Kidney (tissue), 13 donors: ENCODE measurements at regions not wholly inside any gene's neighbourhood (a gene's known extent, or its start where the extent isn't known, plus 50 kb on each side); places are given as distances from the start of the nearest gene placed in this dataset.

Experiments used
- DNase-seq, 5 donors: peaks; one replicate each; pipeline ENCODE4 v3.0.0-alpha.2; 2013 to 2020
- FAIRE-seq: peaks from 2 replicates; lab custom pipeline; 2012; peaks lifted over from hg19 to GRCh38; lab: Jason Lieb, UNC
- H3K27ac ChIP-seq, 2 donors: one replicate each; pipeline ENCODE4 v1.7.0; 2013; ENCODE audit warnings: low read depth in 2 of 2, low read length in 2 of 2, inconsistent platforms in 1 of 2
- H3K27me3 ChIP-seq: one replicate; pipeline ENCODE4 v1.7.1; 2013; ENCODE audit warnings: low read length, inconsistent platforms; ENCODE audit not compliant: control insufficient read depth, insufficient read depth
- H3K36me3 ChIP-seq, 3 donors: one replicate each; pipeline versions ENCODE4 v1.7.0 to v1.7.1; 2013; ENCODE audit warnings: low read length in 3 of 3, control low read depth in 1 of 3, inconsistent platforms in 1 of 3; ENCODE audit not compliant: insufficient read depth in 3 of 3, control insufficient read depth in 2 of 3
- H3K4me1 ChIP-seq, 3 donors: one replicate each; pipeline versions ENCODE4 v1.7.0 to v1.7.1; 2013; ENCODE audit warnings: low read length in 3 of 3, inconsistent platforms in 1 of 3, low read depth in 1 of 3; ENCODE audit not compliant: control insufficient read depth in 2 of 3, insufficient read depth in 2 of 3
- H3K4me3 ChIP-seq, 3 donors: one replicate each; pipeline versions ENCODE4 v1.7.0 to v1.8.1; 2013; ENCODE audit warnings: low read length in 3 of 3, control low read depth in 1 of 3, inconsistent platforms in 1 of 3
- H3K9ac ChIP-seq, 3 donors: one replicate each; pipeline versions ENCODE4 v1.7.0 to v1.7.1; 2013; ENCODE audit warnings: low read length in 3 of 3, control low read depth in 1 of 3, inconsistent platforms in 1 of 3
- H3K9me3 ChIP-seq, 3 donors: one replicate each; pipeline versions ENCODE4 v1.7.0 to v1.7.1; 2013; ENCODE audit warnings: low read length in 3 of 3, control low read depth in 1 of 3, inconsistent platforms in 1 of 3; ENCODE audit not compliant: control insufficient read depth in 2 of 3, insufficient read depth in 1 of 3
- intact Hi-C: fragments of 100-400 bp; cut with DNase I; formaldehyde crosslinking; loops from one replicate; pipeline ENCODE4 v1.11.1; 2022
- TF ChIP-seq, protein P1 (sequence below): IDR thresholded peaks from 3 replicates; pipeline ENCODE4 v1.5.1; 2012; ENCODE audit warnings: mild to moderate bottlenecking, moderate library complexity, borderline replicate concordance; ENCODE audit not compliant: insufficient read depth; ENCODE audit errors: extremely low read depth
- donor health status: control.
- donor health status: control.
- donor health status: control.
- donor health status: control.
- donor health status: control.
- donor health status: DM: yes; HTN: yes; CAD: no.
- donor health status: Normal renal cell carcinoma (clear cell type).

DNA sequence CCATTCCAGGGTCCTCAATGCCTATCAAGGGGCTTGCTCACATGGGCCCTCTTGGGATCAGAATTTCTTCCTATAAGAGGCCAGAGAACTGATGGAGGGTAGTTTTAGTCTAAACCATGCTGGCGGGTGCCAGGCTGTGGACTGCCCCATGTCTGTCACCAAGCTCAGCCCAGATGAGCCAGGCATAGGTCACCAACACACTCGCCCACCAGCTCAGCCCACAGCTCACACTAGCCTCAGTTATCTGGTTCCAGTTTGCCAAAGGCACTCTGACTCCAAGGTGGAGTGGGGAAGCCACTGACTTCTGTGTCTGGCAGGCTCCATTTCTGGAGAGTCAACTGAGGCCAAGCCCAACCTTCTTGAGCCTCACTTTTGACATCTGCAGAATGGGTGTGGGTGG, 50.7 kb upstream of the INSYN1 start:
- Histone ChIP-seq H3K27me3 (no peaks in the 10 kb centered on the region), H3K9me3 (no peaks in the 10 kb centered on the region), H3K4me1 (no peaks in the 10 kb centered on the region), H3K27ac (no peak overlapping the region), H3K4me3 (no peak overlapping the region), H3K9ac (no peak overlapping the region), H3K36me3 (no peaks in the 10 kb centered on the region)
- DNase-seq (no peak), FAIRE-seq (no peak)
- TF ChIP-seq, protein P1, sequence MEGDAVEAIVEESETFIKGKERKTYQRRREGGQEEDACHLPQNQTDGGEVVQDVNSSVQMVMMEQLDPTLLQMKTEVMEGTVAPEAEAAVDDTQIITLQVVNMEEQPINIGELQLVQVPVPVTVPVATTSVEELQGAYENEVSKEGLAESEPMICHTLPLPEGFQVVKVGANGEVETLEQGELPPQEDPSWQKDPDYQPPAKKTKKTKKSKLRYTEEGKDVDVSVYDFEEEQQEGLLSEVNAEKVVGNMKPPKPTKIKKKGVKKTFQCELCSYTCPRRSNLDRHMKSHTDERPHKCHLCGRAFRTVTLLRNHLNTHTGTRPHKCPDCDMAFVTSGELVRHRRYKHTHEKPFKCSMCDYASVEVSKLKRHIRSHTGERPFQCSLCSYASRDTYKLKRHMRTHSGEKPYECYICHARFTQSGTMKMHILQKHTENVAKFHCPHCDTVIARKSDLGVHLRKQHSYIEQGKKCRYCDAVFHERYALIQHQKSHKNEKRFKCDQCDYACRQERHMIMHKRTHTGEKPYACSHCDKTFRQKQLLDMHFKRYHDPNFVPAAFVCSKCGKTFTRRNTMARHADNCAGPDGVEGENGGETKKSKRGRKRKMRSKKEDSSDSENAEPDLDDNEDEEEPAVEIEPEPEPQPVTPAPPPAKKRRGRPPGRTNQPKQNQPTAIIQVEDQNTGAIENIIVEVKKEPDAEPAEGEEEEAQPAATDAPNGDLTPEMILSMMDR: no peak
- intact Hi-C loops: no loop called here

DNA sequence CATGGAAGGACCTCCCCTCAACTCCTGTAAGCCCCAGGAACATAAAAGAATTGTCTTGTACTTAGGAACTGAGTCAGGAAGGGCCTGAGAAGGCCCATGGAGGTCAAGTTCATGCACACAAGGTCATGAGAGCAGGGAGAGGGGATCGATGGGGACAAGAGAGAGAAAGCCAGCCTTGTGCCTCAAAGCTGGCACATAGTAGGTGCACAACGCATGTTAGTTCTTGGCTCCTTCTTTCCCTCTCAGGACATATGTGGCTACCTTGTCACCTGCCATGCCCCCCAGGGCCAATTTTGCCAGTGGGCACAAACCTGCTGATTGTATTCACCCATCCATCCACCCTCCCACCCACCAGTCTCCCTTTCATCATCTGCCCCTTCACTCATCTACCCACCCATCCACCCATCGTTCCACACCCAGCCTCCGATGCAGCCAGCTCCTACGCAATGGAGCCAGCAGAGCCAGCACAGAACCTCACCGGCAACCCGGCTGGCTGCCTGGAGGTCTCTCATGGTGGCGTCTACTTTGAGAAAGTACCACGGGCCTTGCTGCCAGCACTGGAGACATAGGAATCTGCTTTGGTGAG, 52.4 kb upstream of the INSYN1 start:
- H3K27ac ChIP-seq: no peak overlapping the region
- DNase-seq: no peak
- TF ChIP-seq, protein P1: no peak
- no peaks in the 10 kb centered on the region for H3K27me3 ChIP-seq
- H3K4me1 ChIP-seq: no peaks in the 10 kb centered on the region
- no peaks in the 10 kb centered on the region for H3K36me3 ChIP-seq
- no peaks in the 10 kb centered on the region for H3K9me3 ChIP-seq
- no peak overlapping the region for H3K9ac ChIP-seq
- intact Hi-C loops: no loop called here
- FAIRE-seq: no peak
- H3K4me3 ChIP-seq: no peak overlapping the region

DNA sequence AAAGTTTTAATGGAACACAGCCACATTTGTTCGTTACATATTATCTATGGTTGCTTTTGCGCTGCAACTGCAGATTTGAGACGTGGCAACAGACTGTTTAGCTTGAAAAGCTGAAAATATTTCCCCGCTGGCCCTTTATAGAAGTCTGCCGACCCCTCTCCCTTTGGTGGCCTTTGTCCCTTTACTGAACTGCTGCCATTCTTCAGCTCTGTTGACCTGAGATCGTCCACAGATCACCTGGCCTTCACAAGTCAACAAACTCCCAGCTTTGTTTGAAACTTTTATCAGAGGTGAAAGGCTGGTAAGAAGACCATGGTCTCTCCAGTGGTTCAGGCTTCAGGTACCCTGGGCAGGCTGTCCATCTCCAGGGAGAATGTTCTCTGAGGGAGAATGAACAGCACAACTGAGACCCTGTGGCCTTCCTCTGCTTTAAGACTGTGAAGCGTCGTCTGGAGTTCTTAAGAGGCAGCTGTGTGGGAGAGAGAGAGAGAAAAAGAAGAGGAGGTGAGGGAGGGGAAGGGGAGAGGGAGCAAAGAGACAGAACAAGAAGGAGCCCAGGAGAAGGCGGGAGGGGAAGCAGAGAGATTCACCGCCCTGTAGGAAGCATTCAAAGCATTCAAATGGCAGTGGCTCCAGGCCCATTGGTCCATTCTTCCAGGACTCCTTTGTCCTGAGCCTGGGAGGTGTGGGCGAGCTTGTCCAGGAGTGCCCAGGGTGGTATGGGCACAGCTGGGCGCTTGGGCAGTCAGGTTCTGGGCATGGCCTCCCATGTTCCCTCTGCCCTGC, 53.7 kb upstream of the INSYN1 start:
- Histone ChIP-seq H3K27ac (no peak overlapping the region), H3K4me1 (no peaks in the 10 kb centered on the region), H3K9ac (no peak overlapping the region), H3K27me3 (no peaks in the 10 kb centered on the region), H3K4me3 (no peak overlapping the region), H3K9me3 (no peaks in the 10 kb centered on the region), H3K36me3 (no peaks in the 10 kb centered on the region)
- TF ChIP-seq, protein P1: no peak
- intact Hi-C loops: no loop called here
- FAIRE-seq: no peak
- DNase-seq: no peak
